Smooth muscle cell (in vitro differentiated cells): ENCODE measurements at regions not wholly inside any gene's neighbourhood (a gene's known extent, or its start where the extent isn't known, plus 50 kb on each side); places are given as distances from the start of the nearest gene placed in this dataset.

Source experiments
- DNase-seq: peaks from one replicate; lab custom pipeline; 2025; ENCODE audit not compliant: unreplicated experiment; lab: John Stamatoyannopoulos, UW
- H2AFZ ChIP-seq: fragments of 200-600 bp; sonication (generic); 2 replicates; pipeline ENCODE4 v1.6.0; 2016; ENCODE audit warnings: antibody characterized with exemption, low read depth, mild to moderate bottlenecking
- H3F3A ChIP-seq: fragments of 200-600 bp; sonication (generic); 2 replicates; pipeline ENCODE4 v1.6.0; 2017; ENCODE audit warnings: antibody characterized with exemption, low read depth
- H3K27ac ChIP-seq: fragments of 200-600 bp; sonication (generic); 2 replicates; pipeline ENCODE4 v1.5.1; 2016; ENCODE audit warnings: low read depth, mild to moderate bottlenecking
- H3K27me3 ChIP-seq: fragments of 200-600 bp; sonication (generic); 2 replicates; pipeline ENCODE4 v1.6.1; 2016; ENCODE audit warnings: low read depth, mild to moderate bottlenecking
- H3K36me3 ChIP-seq: fragments of 200-600 bp; sonication (generic); 2 replicates; pipeline ENCODE4 v1.5.1; 2016; ENCODE audit warnings: low read depth
- H3K4me1 ChIP-seq: fragments of 200-600 bp; sonication (generic); 2 replicates; pipeline ENCODE4 v1.5.1; 2016; ENCODE audit warnings: low read depth
- H3K4me2 ChIP-seq: fragments of 200-600 bp; sonication (generic); 2 replicates; pipeline ENCODE4 v1.6.0; 2016; ENCODE audit warnings: mild to moderate bottlenecking
- H3K4me3 ChIP-seq: fragments of 200-600 bp; sonication (generic); 2 replicates; pipeline ENCODE4 v1.5.1; 2016; ENCODE audit warnings: mild to moderate bottlenecking
- H3K79me2 ChIP-seq: fragments of 200-600 bp; sonication (generic); 2 replicates; pipeline ENCODE4 v1.6.0; 2016; ENCODE audit warnings: low read depth, mild to moderate bottlenecking
- H3K9ac ChIP-seq: fragments of 200-600 bp; sonication (generic); 2 replicates; pipeline ENCODE4 v1.6.0; 2016; ENCODE audit warnings: low read depth
- H3K9me3 ChIP-seq: fragments of 200-600 bp; sonication (generic); replicated peaks from 2 replicates; pipeline ENCODE4 v1.5.1; 2016; ENCODE audit warnings: low read depth
- H4K20me1 ChIP-seq: fragments of 200-600 bp; sonication (generic); 2 replicates; pipeline ENCODE4 v1.6.0; 2016; ENCODE audit warnings: low read depth
- CTCF ChIP-seq: fragments of 200-600 bp; sonication (generic); IDR thresholded peaks from 2 replicates; pipeline ENCODE4 v1.5.1; 2017; ENCODE audit warnings: borderline replicate concordance, mild to moderate bottlenecking, antibody characterized with exemption; ENCODE audit not compliant: insufficient read depth, poor library complexity, severe bottlenecking
- WGBS: methylation state at CpG from one replicate; pipeline ENCODE4 v1.1.7; 2016; ENCODE audit warnings: low lambda C conversion rate; 5-methylcytosine and 5-hydroxymethylcytosine counted together

GRCh38 chr5:143514616-143515335 is 111.3 kb upstream of the NR3C1 start:
- H2AFZ ChIP-seq: no peak overlapping the region
- no peak overlapping the region for H3K4me3 ChIP-seq
- no peaks in the 10 kb centered on the region for H3F3A ChIP-seq
- H3K4me1 ChIP-seq: no peaks in the 10 kb centered on the region
- no peaks in the 10 kb centered on the region for H3K9me3 ChIP-seq
- H3K36me3 ChIP-seq: no peaks in the 10 kb centered on the region
- H3K27me3 ChIP-seq: no peaks in the 10 kb centered on the region
- H3K27ac ChIP-seq: no peak overlapping the region
- H3K9ac ChIP-seq: no peak overlapping the region
- H3K4me2 ChIP-seq: no peak overlapping the region
- no peaks in the 10 kb centered on the region for H3K79me2 ChIP-seq
- H4K20me1 ChIP-seq: no peaks in the 10 kb centered on the region
- DNase-seq: no peak
- TF ChIP-seq CTCF: no peak

GRCh38 chr5:143513720-143514119 is 110.2 kb upstream of the NR3C1 start:
- no peak overlapping the region for H3K27ac ChIP-seq
- no peaks in the 10 kb centered on the region for H3K27me3 ChIP-seq
- no peaks in the 10 kb centered on the region for H3K4me1 ChIP-seq
- no peaks in the 10 kb centered on the region for H3K79me2 ChIP-seq
- H3F3A ChIP-seq: no peaks in the 10 kb centered on the region
- no peak overlapping the region for H3K4me3 ChIP-seq
- no peaks in the 10 kb centered on the region for H4K20me1 ChIP-seq
- H3K4me2 ChIP-seq: no peak overlapping the region
- TF ChIP-seq CTCF: no peak
- H2AFZ ChIP-seq: no peak overlapping the region
- H3K36me3 ChIP-seq: no peaks in the 10 kb centered on the region
- no peaks in the 10 kb centered on the region for H3K9me3 ChIP-seq
- no peak overlapping the region for H3K9ac ChIP-seq
- no peak for DNase-seq
- 96% methylated on average over 2 of the region's 2 CpGs for WGBS

GRCh38 chr5:143511736-143512135 is 108.2 kb upstream of the NR3C1 start:
- Histone ChIP-seq H3K9ac (no peak overlapping the region), H3K9me3 (no peaks in the 10 kb centered on the region), H3K27ac (no peak overlapping the region), H3K4me3 (no peak overlapping the region), H3K4me1 (no peaks in the 10 kb centered on the region), H2AFZ (no peak overlapping the region), H3K36me3 (no peaks in the 10 kb centered on the region), H3F3A (no peaks in the 10 kb centered on the region), H3K27me3 (no peaks in the 10 kb centered on the region), H4K20me1 (no peaks in the 10 kb centered on the region), H3K4me2 (no peak overlapping the region), H3K79me2 (no peaks in the 10 kb centered on the region)
- no peak for TF ChIP-seq CTCF
- DNase-seq: no peak

- Histone ChIP-seq H3K27me3 (no peaks in the 10 kb centered on the region), H3K9me3 (no peaks in the 10 kb centered on the region), H4K20me1 (no peaks in the 10 kb centered on the region), H3K27ac (no peak overlapping the region), H3K4me3 (no peak overlapping the region), H2AFZ (no peak overlapping the region), H3K4me1 (no peaks in the 10 kb centered on the region), H3K9ac (no peak overlapping the region), H3F3A (no peaks in the 10 kb centered on the region), H3K79me2 (no peaks in the 10 kb centered on the region), H3K36me3 (no peaks in the 10 kb centered on the region), H3K4me2 (no peak overlapping the region)
- WGBS: 83% methylated on average over 3 of the region's 3 CpGs
- no peak for DNase-seq
- no peak for TF ChIP-seq CTCF
These were observed 106.3 kb upstream of the NR3C1 start for GRCh38 chr5:143509758-143510221.
